Tongue (tissue), 1 donor: ENCODE measurements at regions not wholly inside any gene's neighbourhood (a gene's known extent, or its start where the extent isn't known, plus 50 kb on each side); places are given as distances from the start of the nearest gene placed in this dataset.
"Not testable (repeated sequence)": the region's sequence is repeated elsewhere in the genome, so short reads cannot be mapped to it uniquely, and the experiment has no call there.

Experiments
- DNase-seq: peaks from one replicate; pipeline ENCODE4 v3.0.0-alpha.2; 2015

DNA sequence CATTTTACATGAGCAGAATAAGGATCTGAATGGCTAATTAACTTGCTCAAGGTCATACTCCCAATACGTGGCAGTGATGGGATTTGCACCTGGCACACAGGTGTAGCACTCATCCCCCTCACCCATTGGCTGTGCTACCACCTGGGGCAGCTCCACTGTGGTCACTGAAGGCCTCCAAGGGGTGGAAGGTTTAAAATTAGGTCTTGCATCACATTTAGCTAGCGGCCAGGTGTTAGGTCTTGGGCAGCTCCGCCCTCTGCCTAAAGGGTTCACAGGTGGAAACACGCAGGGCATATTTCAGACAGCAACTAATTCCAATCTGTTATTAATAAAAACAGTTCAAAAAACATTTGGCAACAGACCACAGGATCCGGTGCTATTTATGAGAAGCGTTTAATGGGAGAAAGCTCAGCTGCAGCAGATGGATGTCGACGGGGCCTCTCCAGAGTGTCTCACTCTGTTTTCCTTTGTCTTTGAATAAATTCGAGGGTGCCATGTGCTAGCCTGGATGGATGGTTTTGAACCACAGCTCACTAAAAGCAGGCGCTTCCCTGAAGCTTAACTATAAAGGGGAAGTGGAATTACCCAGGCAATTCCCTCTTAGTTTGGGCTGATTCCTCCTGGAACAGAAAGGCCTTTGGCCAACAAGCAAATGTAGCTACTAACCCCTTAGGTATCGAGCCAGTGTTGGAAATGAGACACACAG, 1017.6 kb downstream of the TYW1 start:
- DNase-seq = no peak

DNA sequence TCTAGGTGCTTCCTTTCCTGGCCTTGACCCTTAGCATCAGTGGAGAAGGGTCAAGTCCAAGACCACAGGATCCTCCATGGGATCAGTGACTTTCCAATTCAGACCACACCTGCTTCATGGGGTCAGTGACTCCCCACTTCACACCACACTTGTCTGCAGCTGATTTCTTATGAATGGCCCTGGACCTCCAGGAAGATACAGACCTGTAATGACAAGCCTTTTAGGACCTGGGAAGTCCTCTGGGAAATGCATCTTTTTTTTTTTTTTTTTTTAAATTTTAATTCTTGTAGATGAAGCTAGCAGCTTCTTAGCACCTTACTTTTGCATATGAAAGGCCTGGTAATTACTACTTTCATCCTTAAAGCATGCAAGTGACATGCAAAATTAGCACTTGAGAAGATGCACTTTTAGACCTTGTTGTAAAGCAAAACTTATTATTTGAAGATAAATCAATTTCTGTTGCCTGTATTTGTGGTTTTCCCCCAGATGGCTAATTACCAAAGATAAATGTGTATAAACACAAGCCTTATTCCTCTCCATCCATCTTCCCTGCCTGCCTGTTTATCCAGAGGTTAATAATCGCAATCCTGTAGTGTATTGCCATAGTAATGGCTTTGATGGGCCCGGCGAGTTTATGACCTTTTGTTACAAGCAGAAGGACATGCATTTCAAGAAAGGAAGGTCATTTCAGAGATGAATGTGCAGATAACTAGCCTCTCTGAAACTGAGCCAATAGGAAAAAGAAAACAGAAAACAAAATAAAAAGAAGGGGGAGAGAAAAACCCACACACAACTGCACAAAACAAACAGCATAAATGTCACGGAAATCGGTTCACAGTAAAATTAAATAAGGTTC, 1018.7 kb downstream of the TYW1 start:
- no peak for DNase-seq

GRCh38 chr7:68015978-68016532, 1019.4 kb downstream of the TYW1 start:
- no peak for DNase-seq

GRCh38 chr7:68020102-68020501, 1023.5 kb downstream of the TYW1 start:
- DNase-seq = no peak

DNA sequence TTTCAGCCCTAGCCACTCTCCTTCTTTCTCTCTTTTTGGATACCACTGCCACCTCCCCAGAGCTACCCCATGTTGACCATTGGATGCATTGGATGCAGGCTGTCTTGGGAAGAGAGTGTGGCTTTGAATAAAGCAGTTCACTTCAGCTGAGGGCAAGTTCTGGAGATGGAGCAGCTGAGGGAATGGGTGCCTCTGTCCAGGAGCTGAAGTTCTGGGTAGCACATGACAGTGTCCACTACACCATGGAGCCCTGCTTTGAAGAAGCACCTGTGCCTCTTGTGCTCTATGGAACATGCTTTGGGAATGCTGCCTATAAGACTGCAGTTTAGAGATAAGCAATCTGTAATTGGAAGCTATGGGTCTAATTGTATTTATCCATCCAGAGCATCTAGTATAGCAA, 1028.7 kb downstream of the TYW1 start:
- no peak for DNase-seq

GRCh38 chr7:68030530-68030929, 1033.9 kb downstream of the TYW1 start:
- no peak for DNase-seq

DNA sequence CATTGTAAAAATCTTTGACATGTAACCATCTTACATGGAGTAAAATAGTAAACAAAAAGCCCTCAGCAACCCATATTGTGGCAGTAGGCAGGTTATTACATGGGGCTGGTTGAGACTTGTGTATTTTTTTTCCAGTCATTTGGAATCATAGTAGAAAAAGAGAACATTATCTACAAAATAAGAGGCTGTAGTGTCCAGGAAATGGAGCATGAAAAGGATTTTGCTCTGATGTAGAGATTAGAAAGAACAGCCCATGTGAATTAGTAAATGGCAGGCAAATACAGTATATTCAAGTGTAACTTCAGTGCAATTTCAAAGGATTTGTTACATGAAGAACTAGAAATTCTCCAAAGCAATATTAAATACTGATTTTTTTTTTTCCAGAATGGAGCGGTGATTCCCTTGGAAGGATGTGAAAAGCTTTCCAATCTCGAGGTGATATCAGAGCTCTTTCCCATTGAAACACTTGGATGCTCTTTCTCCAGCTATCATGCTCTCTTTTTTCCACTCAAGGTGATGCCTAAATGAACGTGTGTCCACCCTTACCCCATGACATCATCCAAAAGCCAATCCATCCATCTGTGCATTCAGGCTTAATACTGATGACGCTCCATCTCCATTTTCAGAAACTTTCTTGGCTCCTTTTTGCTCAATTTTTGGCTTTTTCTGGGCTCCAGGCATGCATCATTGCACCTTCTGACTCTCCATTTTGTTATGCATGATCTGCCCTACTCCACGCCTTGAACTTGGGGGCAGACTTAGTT, 1034.7 kb downstream of the TYW1 start:
- no peak for DNase-seq

GRCh38 chr7:68038621-68039314, 1042.1 kb downstream of the TYW1 start:
- DNase-seq = no peak

DNA sequence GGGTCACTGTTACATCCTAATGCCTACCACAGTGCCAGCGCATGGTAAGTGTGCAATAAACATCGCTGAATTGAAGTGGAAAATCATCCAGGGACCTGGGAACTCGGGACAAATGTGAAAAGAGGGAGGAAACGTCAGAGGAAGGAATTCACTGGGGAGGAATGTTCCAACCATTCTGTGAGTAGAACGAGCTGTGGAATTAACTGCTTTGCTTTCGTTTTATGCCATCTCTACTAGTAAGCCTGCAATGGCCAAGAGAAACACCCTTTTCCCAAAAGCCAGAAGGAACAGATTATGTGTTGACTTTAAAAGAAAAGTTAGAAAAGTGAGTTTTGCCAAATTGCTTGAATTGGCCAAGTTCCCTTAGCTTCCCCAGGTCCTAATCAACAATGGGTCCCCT, 1044.9 kb downstream of the TYW1 start:
- no peak for DNase-seq

DNA sequence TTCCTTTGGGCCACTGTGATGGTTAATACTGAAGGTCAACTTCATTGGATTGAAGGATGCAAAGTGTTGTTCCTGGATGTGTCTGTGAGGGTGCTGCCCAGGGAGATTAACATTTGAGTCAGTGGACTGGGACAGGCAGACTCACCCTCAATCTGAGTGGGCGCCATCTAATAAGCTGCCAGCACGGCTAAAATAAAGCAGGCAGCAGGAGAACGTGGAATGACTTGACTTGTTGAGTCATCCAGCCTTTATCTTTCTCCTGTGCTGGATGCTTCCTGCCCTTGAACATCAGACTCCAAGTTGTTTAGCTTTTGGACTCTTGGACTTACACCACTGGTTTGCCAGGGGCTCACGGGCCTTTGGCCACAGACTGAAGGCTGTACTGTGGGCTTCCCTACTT, 1046.9 kb downstream of the TYW1 start:
- DNase-seq = no peak

GRCh38 chr7:68050627-68051026, 1054.0 kb downstream of the TYW1 start:
- no peak for DNase-seq

DNA sequence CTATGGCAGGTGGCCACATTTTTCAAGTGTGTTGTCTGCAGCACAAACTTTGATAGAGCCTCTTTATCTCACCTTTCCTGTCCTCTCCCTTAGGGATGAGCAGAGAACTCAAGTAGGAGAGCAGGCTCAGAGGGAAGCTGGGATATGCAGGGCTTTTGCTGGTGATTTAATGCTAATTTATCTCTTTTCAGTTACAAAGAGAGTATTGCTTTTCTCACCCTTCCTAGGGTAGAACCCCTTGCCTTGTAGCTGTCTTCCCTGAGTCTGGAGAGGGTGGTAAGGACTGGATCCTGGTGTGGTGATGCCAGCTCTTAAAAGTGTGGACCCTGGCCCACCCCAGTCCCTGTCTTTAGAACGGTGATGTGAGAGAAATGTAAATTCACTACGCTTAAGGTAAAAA, 1061.4 kb downstream of the TYW1 start:
- DNase-seq = no peak

- peak; percentile 32 for DNase-seq
Measured at GRCh38 chr7:68063171-68063570, 1066.5 kb downstream of the TYW1 start.

DNA sequence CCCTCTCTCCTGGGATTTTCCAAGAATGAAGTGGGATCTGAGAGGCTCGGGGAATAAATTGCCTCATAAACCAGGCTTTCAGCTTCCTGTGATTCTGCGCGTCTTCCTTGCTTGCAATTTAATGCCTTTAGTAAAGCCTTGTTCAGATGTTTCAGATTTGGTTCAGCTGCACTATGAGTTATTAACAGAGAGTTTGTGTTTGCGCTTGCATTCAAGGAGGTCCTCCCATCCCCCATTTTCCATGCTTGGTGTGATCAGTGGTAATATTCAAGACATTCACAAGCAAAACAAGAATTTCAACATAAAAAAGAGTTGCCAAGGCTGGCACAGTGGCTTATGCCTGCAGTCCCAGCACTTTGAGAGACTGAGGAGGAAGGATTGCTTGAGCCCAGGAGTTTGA, 1068.9 kb downstream of the TYW1 start:
- DNase-seq = no peak

GRCh38 chr7:68067845-68068244, 1071.2 kb downstream of the TYW1 start:
- no peak for DNase-seq

DNA sequence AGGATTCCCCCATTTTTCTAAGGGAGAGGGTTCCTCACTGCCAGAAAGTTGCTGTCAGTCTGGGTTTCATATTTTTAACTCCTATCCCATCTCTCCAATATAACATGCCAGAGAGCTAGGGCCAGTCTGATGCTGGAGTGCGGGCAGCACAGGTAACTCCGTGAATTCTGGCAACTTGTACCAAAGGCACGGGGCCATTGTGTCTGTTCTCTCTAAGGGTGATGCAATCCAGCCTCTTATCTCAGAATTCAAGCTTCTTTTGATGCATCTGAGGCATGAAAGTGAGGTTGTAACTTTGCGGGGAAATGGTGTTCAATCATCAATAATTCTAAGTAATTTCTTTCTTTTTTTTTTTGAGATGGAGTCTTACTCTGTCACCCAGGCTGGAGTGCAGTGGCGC, 1074.4 kb downstream of the TYW1 start:
- DNase-seq = no peak

DNA sequence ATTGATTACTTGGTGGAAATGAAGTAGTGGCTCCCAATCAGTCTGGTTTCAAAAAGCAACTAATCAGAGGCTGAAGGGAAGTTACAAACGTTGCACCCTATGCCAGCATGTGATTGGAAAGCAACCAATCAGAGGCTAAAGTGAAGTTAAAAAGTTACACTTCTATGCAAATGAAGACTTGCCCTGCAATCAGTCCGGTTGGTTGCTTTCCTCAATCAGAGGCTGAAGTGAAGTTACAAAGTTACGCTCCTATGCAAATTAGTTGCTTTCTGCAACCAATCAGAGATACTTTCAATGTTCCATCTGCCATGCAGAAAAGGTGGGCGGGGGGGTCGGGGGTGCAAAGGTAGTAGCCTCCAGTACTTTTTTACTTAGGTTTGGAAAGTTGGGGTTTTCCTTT, 1077.1 kb downstream of the TYW1 start:
- no peak for DNase-seq

GRCh38 chr7:68074242-68074641, 1077.6 kb downstream of the TYW1 start:
- no peak for DNase-seq

- DNase-seq = no peak
Measured at GRCh38 chr7:68078157-68078710, 1081.6 kb downstream of the TYW1 start.

DNA sequence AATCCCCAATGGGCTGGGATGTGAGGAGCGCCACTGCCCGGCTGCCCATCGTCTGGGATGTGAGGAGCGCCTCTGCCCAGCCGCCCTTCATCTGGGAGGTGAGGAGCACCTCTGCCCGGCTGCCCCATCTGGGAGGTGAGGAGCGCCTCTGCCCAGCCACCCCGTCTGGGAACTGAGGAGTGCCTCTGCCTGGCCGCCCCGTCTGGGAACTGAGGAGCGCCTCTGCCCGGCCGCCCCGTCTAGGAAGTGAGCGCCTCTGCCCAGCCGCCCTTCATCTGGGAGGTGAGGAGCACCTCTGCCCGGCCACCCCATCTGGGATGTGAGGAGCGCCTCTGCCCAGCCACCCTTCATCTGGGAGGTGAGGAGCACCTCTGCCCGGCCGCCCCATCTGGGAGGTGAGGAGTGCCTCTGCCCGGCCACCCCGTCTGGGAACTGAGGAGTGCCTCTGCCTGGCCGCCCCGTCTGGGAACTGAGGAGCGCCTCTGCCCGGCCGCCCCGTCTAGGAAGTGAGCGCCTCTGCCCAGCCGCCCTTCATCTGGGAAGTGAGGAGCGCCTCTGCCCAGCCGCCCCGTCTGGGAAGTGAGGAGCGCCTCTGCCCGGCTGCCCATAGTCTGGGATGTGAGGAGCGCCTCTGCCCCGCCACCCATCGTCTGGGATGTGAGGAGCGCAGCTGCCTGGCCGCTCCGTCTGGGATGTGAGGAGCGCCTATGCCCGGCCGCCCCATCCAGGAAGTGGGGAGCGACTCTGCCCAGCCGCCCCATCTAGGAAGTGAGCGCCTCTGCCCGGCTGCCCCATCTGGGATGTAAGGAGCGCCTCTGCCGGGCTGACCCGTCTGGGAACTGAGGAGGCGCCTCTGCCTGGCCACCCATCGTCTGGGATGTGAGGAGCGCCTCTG, 1085.7 kb downstream of the TYW1 start:
- DNase-seq = not testable (repeated sequence)
